Astrocyte (in vitro differentiated cells and primary cell): ENCODE measurements at regions not wholly inside any gene's neighbourhood (a gene's known extent, or its start where the extent isn't known, plus 50 kb on each side); places are given as distances from the start of the nearest gene placed in this dataset.

Source experiments
- CTCF ChIP-seq: IDR thresholded peaks from 2 replicates; pipeline ENCODE4 v1.5.1; 2011; ENCODE audit warnings: low read depth, mild to moderate bottlenecking, inconsistent platforms, low read length, moderate library complexity; ENCODE audit not compliant: insufficient read depth
- EZH2 ChIP-seq: IDR thresholded peaks from 2 replicates; pipeline ENCODE4 v1.6.1; 2012; ENCODE audit warnings: mild to moderate bottlenecking, low read length, inconsistent platforms; ENCODE audit not compliant: insufficient read depth

GRCh38 chr3:22010997-22011396 lies 260.0 kb upstream of the ZNF385D start:
- TF ChIP-seq CTCF: no peak
- TF ChIP-seq EZH2: no peak
